ENCODE measurements at regions not wholly inside any gene's neighbourhood (a gene's known extent, or its start where the extent isn't known, plus 50 kb on each side); places are given as distances from the start of the nearest gene placed in this dataset.

- TF ChIP-seq CTCF (IDR thresholded peaks at IDR 0.05) = no peak
- no peak for TF ChIP-seq POLR2A (IDR thresholded peaks at IDR 0.05)
Measured at GRCh38 chr18:22091341-22091740, 78.0 kb upstream of the GATA6 start.
